ENCODE measurements at regions not wholly inside any gene's neighbourhood (a gene's known extent, or its start where the extent isn't known, plus 50 kb on each side); places are given as distances from the start of the nearest gene placed in this dataset.

DNA sequence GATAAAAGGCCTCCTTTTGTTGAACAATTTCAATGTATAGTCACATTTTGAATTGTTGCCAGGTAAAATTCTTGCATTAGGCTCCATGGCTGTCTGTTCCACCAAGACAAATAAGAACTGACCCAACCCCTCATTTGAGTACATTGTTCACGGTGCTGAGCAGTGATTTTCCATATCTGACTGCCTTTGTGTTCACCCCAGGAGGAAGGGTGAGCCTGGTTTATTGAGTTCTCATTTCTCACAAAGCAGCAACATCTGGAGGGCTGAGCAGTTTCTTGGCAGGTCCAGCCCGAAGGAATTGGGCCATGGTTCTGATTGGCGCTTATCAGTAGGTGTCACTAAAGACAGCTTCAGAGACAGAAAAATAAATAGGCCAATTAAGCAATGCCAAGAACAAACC is 149.1 kb downstream of the BMP4 start:
- H3K79me2 ChIP-seq (ENCODE audit: insufficient read depth, low read length), result no peaks in the 10 kb centered on the region
- Mint-ChIP-seq H3K4me3 (no peak overlapping the region), H3K9me3 (peaks cover 3 to 5% of the 10 kb centered on the region in 2 experiments; a peak in 2 of 5 replicates), H3K27me3 (ENCODE audit: low read depth) (no peaks in the 10 kb centered on the region; the same call in 1 of the 2 replicates), H3K36me3 (ENCODE audit: insufficient read depth in 1 of 3, low read depth in 3 of 3) (peaks cover 0 to 2% (median 0%) of the 10 kb centered on the region in 3 experiments; a peak in 1 of 7 replicates), H3K27ac (no peak overlapping the region), H3K4me1 (no peaks in the 10 kb centered on the region)
- DNase-seq, result no peak
- no peak overlapping the region for H4K91ac ChIP-seq (ENCODE audit: insufficient read length, low read depth, low read length)
- WGBS (ENCODE audit: extremely low coverage, insufficient read length, low lambda C conversion rate), result no CpG with 5 or more reads among the region's 3 CpGs
- H3K27me3 ChIP-seq (ENCODE audit: insufficient read depth, low read length), result no peaks in the 10 kb centered on the region
- H2BK12ac ChIP-seq (ENCODE audit: insufficient read length, low read depth, low read length), result no peak overlapping the region
- no peak overlapping the region for H2BK15ac ChIP-seq (ENCODE audit: low read depth, low read length)
- no peaks in the 10 kb centered on the region for H3K9me3 ChIP-seq (ENCODE audit: control insufficient read depth, low read depth, low read length)
- no peak overlapping the region for H4K8ac ChIP-seq (replicated peaks; ENCODE audit: insufficient read length, low read depth, low read length)
- no peak overlapping the region for H2AFZ ChIP-seq (ENCODE audit: low read length)
- H3K14ac ChIP-seq (ENCODE audit: insufficient read depth, low read length), result no peak overlapping the region
- H2BK120ac ChIP-seq (ENCODE audit: low read depth, low read length, poor library complexity, severe bottlenecking), result no peak overlapping the region
- no peaks in the 10 kb centered on the region for H3K23me2 ChIP-seq (ENCODE audit: insufficient read length, low read depth, low read length, poor library complexity, severe bottlenecking)
- no peak overlapping the region for H2BK20ac ChIP-seq (ENCODE audit: low read depth, low read length, poor library complexity, severe bottlenecking)
- no peak overlapping the region for H3K9ac ChIP-seq (ENCODE audit: extremely low read depth, insufficient read length, low read length)
- no peaks in the 10 kb centered on the region for H3K4me1 ChIP-seq (ENCODE audit: insufficient read depth, low read length)
- H4K5ac ChIP-seq (ENCODE audit: insufficient read length, low read depth, low read length), result no peak overlapping the region
- H4K20me1 ChIP-seq (ENCODE audit: control insufficient read depth, insufficient read depth, insufficient read length), result no peaks in the 10 kb centered on the region
- H3K4me2 ChIP-seq (ENCODE audit: insufficient read depth, insufficient read length, low read length), result no peak overlapping the region
- no peak overlapping the region for H3K23ac ChIP-seq (ENCODE audit: insufficient read length, low read depth, low read length)
- no peak overlapping the region for H3T11ph ChIP-seq (ENCODE audit: low read length)
- H2BK5ac ChIP-seq (ENCODE audit: insufficient read length, low read length), result no peak overlapping the region
- TF ChIP-seq, protein P1, sequence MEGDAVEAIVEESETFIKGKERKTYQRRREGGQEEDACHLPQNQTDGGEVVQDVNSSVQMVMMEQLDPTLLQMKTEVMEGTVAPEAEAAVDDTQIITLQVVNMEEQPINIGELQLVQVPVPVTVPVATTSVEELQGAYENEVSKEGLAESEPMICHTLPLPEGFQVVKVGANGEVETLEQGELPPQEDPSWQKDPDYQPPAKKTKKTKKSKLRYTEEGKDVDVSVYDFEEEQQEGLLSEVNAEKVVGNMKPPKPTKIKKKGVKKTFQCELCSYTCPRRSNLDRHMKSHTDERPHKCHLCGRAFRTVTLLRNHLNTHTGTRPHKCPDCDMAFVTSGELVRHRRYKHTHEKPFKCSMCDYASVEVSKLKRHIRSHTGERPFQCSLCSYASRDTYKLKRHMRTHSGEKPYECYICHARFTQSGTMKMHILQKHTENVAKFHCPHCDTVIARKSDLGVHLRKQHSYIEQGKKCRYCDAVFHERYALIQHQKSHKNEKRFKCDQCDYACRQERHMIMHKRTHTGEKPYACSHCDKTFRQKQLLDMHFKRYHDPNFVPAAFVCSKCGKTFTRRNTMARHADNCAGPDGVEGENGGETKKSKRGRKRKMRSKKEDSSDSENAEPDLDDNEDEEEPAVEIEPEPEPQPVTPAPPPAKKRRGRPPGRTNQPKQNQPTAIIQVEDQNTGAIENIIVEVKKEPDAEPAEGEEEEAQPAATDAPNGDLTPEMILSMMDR (conservative IDR thresholded peaks at IDR 0.05), result no peak
- H3K18ac ChIP-seq (ENCODE audit: insufficient read length, low read depth, low read length), result no peak overlapping the region
- no peaks in the 10 kb centered on the region for H3K79me1 ChIP-seq (ENCODE audit: insufficient read depth, low read depth, low read length, poor library complexity, severe bottlenecking)
- H3K27ac ChIP-seq (ENCODE audit: insufficient read length, low read depth, low read length), result no peak overlapping the region
- no peak overlapping the region for H3K4ac ChIP-seq (ENCODE audit: low read depth, low read length)
- H3K56ac ChIP-seq (ENCODE audit: insufficient read length, low read depth, low read length), result no peak overlapping the region
- no peak overlapping the region for H2AK5ac ChIP-seq (ENCODE audit: insufficient read length, low read length)
